H9 (cell line): ENCODE measurements at regions not wholly inside any gene's neighbourhood (a gene's known extent, or its start where the extent isn't known, plus 50 kb on each side); places are given as distances from the start of the nearest gene placed in this dataset.

Experiments
- DNase-seq: peaks from one replicate; pipeline ENCODE4 v3.0.0-alpha.2; 2017
- H2AFZ ChIP-seq: one replicate; pipeline ENCODE4 v1.6.1; 2013; ENCODE audit warnings: mild to moderate bottlenecking, low read length, control low read depth, moderate library complexity
- H2AK5ac ChIP-seq: 2 replicates; pipeline ENCODE4 v1.6.1; 2013; ENCODE audit warnings: low read length, control low read depth, mixed read lengths; ENCODE audit not compliant: insufficient read length
- H2BK120ac ChIP-seq: one replicate; pipeline ENCODE4 v1.6.1; 2013; ENCODE audit warnings: low read depth, mild to moderate bottlenecking, low read length, control low read depth, inconsistent platforms; ENCODE audit not compliant: poor library complexity, severe bottlenecking
- H2BK12ac ChIP-seq: 2 replicates; pipeline ENCODE4 v1.6.1; 2013; ENCODE audit warnings: low read length, control low read depth, mixed read lengths, low read depth; ENCODE audit not compliant: insufficient read length
- H2BK15ac ChIP-seq: 2 replicates; pipeline ENCODE4 v1.6.1; 2013; ENCODE audit warnings: low read depth, low read length, control low read depth
- H2BK20ac ChIP-seq: one replicate; pipeline ENCODE4 v1.6.1; 2013; ENCODE audit warnings: low read depth, mild to moderate bottlenecking, low read length, control low read depth, inconsistent platforms; ENCODE audit not compliant: poor library complexity, severe bottlenecking
- H2BK5ac ChIP-seq: 2 replicates; pipeline ENCODE4 v1.6.1; 2013; ENCODE audit warnings: low read length, control low read depth, mixed read lengths; ENCODE audit not compliant: insufficient read length
- H3K14ac ChIP-seq: 2 replicates; pipeline ENCODE4 v1.6.1; 2013; ENCODE audit warnings: low read length, control low read depth; ENCODE audit not compliant: insufficient read depth
- H3K18ac ChIP-seq: 2 replicates; pipeline ENCODE4 v1.6.1; 2013; ENCODE audit warnings: low read depth, mild to moderate bottlenecking, mixed read lengths, low read length, control low read depth; ENCODE audit not compliant: insufficient read length
- H3K23ac ChIP-seq: 2 replicates; pipeline ENCODE4 v1.6.1; 2013; ENCODE audit warnings: low read length, control low read depth, mixed read lengths, low read depth; ENCODE audit not compliant: insufficient read length
- H3K23me2 ChIP-seq: 2 replicates; pipeline ENCODE4 v1.6.1; 2013; ENCODE audit warnings: low read depth, mild to moderate bottlenecking, mixed read lengths, low read length, control low read depth; ENCODE audit not compliant: insufficient read length, poor library complexity, severe bottlenecking
- H3K27ac ChIP-seq: 2 replicates; pipeline ENCODE4 v1.5.1; 2013; ENCODE audit warnings: low read length, control low read depth, mixed read lengths, low read depth; ENCODE audit not compliant: insufficient read length
- H3K27me3 ChIP-seq: 2 replicates; pipeline ENCODE4 v1.6.1; 2013; ENCODE audit warnings: low read length, control low read depth, inconsistent platforms; ENCODE audit not compliant: insufficient read depth
- H3K4ac ChIP-seq: 2 replicates; pipeline ENCODE4 v1.6.1; 2013; ENCODE audit warnings: low read depth, mild to moderate bottlenecking, control low read depth, inconsistent platforms, low read length, moderate library complexity
- H3K4me1 ChIP-seq: 2 replicates; pipeline ENCODE4 v1.6.1; 2013; ENCODE audit warnings: low read length, control low read depth, inconsistent platforms; ENCODE audit not compliant: insufficient read depth
- H3K4me2 ChIP-seq: 2 replicates; pipeline ENCODE4 v1.6.1; 2013; ENCODE audit warnings: low read length, control low read depth, mixed read lengths; ENCODE audit not compliant: insufficient read length, insufficient read depth
- H3K56ac ChIP-seq: 2 replicates; pipeline ENCODE4 v1.6.1; 2013; ENCODE audit warnings: low read depth, mild to moderate bottlenecking, mixed read lengths, low read length, control low read depth; ENCODE audit not compliant: insufficient read length
- H3K79me1 ChIP-seq: 2 replicates; pipeline ENCODE4 v1.6.1; 2013; ENCODE audit warnings: low read depth, mild to moderate bottlenecking, moderate library complexity, low read length, control low read depth, inconsistent platforms; ENCODE audit not compliant: insufficient read depth, poor library complexity, severe bottlenecking
- H3K79me2 ChIP-seq: 2 replicates; pipeline ENCODE4 v1.6.1; 2013; ENCODE audit warnings: low read length, control low read depth, inconsistent platforms; ENCODE audit not compliant: insufficient read depth
- H3K9ac ChIP-seq: 2 replicates; pipeline ENCODE4 v1.6.1; 2013; ENCODE audit warnings: low read length, control low read depth, mixed read lengths; ENCODE audit not compliant: insufficient read length; ENCODE audit errors: extremely low read depth
- H3K9me3 ChIP-seq: one replicate; pipeline ENCODE4 v1.6.1; 2013; ENCODE audit warnings: low read depth, low read length, inconsistent platforms; ENCODE audit not compliant: control insufficient read depth
- H3T11ph ChIP-seq: one replicate; pipeline ENCODE4 v1.6.1; 2013; ENCODE audit warnings: mild to moderate bottlenecking, low read length, control low read depth, inconsistent platforms
- H4K20me1 ChIP-seq: one replicate; pipeline ENCODE4 v1.6.1; 2013; ENCODE audit not compliant: control insufficient read depth, insufficient read length, insufficient read depth
- H4K5ac ChIP-seq: 2 replicates; pipeline ENCODE4 v1.6.1; 2013; ENCODE audit warnings: low read depth, mild to moderate bottlenecking, mixed read lengths, low read length, control low read depth; ENCODE audit not compliant: insufficient read length
- H4K8ac ChIP-seq: replicated peaks from 2 replicates; pipeline ENCODE4 v1.6.1; 2013; ENCODE audit warnings: low read length, control low read depth, mixed read lengths, low read depth; ENCODE audit not compliant: insufficient read length
- H4K91ac ChIP-seq: 2 replicates; pipeline ENCODE4 v1.6.1; 2013; ENCODE audit warnings: low read depth, mild to moderate bottlenecking, moderate library complexity, mixed read lengths, low read length, control low read depth; ENCODE audit not compliant: insufficient read length
- H3K27ac Mint-ChIP-seq, 3 experiments: 2 replicates in 2 of 3; 3 replicates in 1 of 3; pipeline ENCODE4 v1.8.0; 2020 to 2021; ENCODE audit warnings: mixed read lengths in 3 of 3, mild to moderate bottlenecking in 1 of 3, moderate library complexity in 1 of 3
- H3K27me3 Mint-ChIP-seq: 2 replicates; pipeline ENCODE4 v1.8.0; 2021; ENCODE audit warnings: low read depth, mild to moderate bottlenecking, moderate library complexity, mixed read lengths
- H3K36me3 Mint-ChIP-seq, 3 experiments: 2 replicates in 2 of 3; 3 replicates in 1 of 3; pipeline ENCODE4 v1.8.0; 2020 to 2021; ENCODE audit warnings: low read depth in 3 of 3, mixed read lengths in 3 of 3; ENCODE audit not compliant: insufficient read depth in 1 of 3
- H3K4me1 Mint-ChIP-seq, 2 experiments: 2 replicates each; pipeline ENCODE4 v1.8.0; 2020; ENCODE audit warnings: mixed read lengths in 2 of 2
- H3K4me3 Mint-ChIP-seq, 2 experiments: 2 replicates in 1 of 2; 3 replicates in 1 of 2; pipeline ENCODE4 v1.8.0; 2020 to 2021; ENCODE audit warnings: mild to moderate bottlenecking in 2 of 2, mixed read lengths in 2 of 2, moderate library complexity in 1 of 2
- H3K9me3 Mint-ChIP-seq, 2 experiments: 2 replicates in 1 of 2; 3 replicates in 1 of 2; pipeline ENCODE4 v1.8.0; 2020; ENCODE audit warnings: mild to moderate bottlenecking in 2 of 2, mixed read lengths in 2 of 2, moderate library complexity in 1 of 2
- WGBS: extraction: QIAGEN DNeasy Blood & Tissue Kit; methylation state at CpG from one replicate; pipeline ENCODE4 v1.1.7; 2013; ENCODE audit warnings: missing lambda C conversion rate, low lambda C conversion rate, mixed read lengths; ENCODE audit not compliant: insufficient read length; ENCODE audit errors: extremely low coverage; 5-methylcytosine and 5-hydroxymethylcytosine counted together
- TF ChIP-seq, protein P1 (sequence below): fragments of 200-600 bp; sonication (generic); conservative IDR thresholded peaks from 3 replicates; pipeline ENCODE4 v1.8.0; 2021; ENCODE audit warnings: antibody characterized with exemption, mild to moderate bottlenecking

DNA sequence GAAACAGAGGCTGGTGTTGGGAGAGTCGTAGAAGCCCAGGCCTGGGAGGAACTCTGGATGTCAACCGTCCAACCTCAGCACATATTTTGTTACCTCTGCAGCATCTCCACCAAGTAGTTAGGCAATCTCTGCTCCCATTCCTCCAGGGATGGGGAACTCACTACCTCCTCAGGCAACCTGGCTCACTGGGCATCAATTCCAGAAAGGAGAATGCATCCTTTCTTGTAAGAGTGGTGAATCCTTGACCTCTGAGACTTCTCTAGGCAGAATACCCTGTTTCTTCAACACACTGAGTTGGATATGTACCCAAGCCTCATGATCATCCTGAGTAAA, 136.7 kb upstream of the ZMIZ1 start:
- H3K79me1 ChIP-seq: no peaks in the 10 kb centered on the region
- no peaks in the 10 kb centered on the region for H3K4me1 ChIP-seq
- no peak overlapping the region for H4K91ac ChIP-seq
- H3K4me3 Mint-ChIP-seq: no peak overlapping the region
- H3K4me2 ChIP-seq: no peak overlapping the region
- H4K20me1 ChIP-seq: no peaks in the 10 kb centered on the region
- H2BK15ac ChIP-seq: no peak overlapping the region
- no peak overlapping the region for H3K9ac ChIP-seq
- no peaks in the 10 kb centered on the region for H3K9me3 Mint-ChIP-seq
- H2BK12ac ChIP-seq: no peak overlapping the region
- H3K4ac ChIP-seq: no peak overlapping the region
- no peak overlapping the region for H4K8ac ChIP-seq
- no peak overlapping the region for H2BK5ac ChIP-seq
- no peaks in the 10 kb centered on the region for H3K23me2 ChIP-seq
- no peak overlapping the region for H3T11ph ChIP-seq
- H3K18ac ChIP-seq: no peak overlapping the region
- no peaks in the 10 kb centered on the region for H3K79me2 ChIP-seq
- H3K27me3 ChIP-seq: no peaks in the 10 kb centered on the region
- H3K23ac ChIP-seq: no peak overlapping the region
- no peak overlapping the region for H3K56ac ChIP-seq
- H3K27me3 Mint-ChIP-seq: peaks cover 53% of the 10 kb centered on the region
- H3K27ac ChIP-seq: no peak overlapping the region
- H3K4me1 Mint-ChIP-seq: peaks cover 15 to 24% of the 10 kb centered on the region in 2 experiments
- H2AK5ac ChIP-seq: no peak overlapping the region
- H2BK20ac ChIP-seq: no peak overlapping the region
- H2BK120ac ChIP-seq: no peak overlapping the region
- H4K5ac ChIP-seq: no peak overlapping the region
- no peak overlapping the region for H3K14ac ChIP-seq
- H2AFZ ChIP-seq: no peak overlapping the region
- no peaks in the 10 kb centered on the region for H3K9me3 ChIP-seq
- no CpG with 5 or more reads among the region's 2 CpGs for WGBS
- H3K27ac Mint-ChIP-seq: no peak overlapping the region
- no peaks in the 10 kb centered on the region for H3K36me3 Mint-ChIP-seq
- TF ChIP-seq, protein P1, sequence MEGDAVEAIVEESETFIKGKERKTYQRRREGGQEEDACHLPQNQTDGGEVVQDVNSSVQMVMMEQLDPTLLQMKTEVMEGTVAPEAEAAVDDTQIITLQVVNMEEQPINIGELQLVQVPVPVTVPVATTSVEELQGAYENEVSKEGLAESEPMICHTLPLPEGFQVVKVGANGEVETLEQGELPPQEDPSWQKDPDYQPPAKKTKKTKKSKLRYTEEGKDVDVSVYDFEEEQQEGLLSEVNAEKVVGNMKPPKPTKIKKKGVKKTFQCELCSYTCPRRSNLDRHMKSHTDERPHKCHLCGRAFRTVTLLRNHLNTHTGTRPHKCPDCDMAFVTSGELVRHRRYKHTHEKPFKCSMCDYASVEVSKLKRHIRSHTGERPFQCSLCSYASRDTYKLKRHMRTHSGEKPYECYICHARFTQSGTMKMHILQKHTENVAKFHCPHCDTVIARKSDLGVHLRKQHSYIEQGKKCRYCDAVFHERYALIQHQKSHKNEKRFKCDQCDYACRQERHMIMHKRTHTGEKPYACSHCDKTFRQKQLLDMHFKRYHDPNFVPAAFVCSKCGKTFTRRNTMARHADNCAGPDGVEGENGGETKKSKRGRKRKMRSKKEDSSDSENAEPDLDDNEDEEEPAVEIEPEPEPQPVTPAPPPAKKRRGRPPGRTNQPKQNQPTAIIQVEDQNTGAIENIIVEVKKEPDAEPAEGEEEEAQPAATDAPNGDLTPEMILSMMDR: no peak
- no peak for DNase-seq
